ENCODE measurements at regions not wholly inside any gene's neighbourhood (a gene's known extent, or its start where the extent isn't known, plus 50 kb on each side); places are given as distances from the start of the nearest gene placed in this dataset.

DNA sequence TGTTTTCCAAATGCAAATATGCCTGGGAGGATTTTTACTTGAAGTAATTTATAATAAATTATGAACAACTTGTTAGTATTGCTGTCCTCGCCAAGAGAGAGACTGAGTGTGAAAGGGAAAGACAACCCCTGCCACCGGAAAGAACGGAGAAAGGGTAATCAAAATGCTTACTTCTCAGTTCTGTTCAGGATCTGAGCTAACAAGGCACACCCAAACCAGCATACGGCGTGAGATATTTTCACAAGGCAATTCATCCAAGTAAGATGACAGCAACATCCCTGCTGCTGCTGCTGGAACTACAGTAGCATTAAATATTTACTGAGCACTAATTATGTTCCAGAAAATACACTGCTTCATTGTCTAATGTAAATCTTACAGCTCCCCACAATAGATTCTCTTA is 96.1 kb downstream of the KBTBD8 start:
- TF ChIP-seq, protein P1, sequence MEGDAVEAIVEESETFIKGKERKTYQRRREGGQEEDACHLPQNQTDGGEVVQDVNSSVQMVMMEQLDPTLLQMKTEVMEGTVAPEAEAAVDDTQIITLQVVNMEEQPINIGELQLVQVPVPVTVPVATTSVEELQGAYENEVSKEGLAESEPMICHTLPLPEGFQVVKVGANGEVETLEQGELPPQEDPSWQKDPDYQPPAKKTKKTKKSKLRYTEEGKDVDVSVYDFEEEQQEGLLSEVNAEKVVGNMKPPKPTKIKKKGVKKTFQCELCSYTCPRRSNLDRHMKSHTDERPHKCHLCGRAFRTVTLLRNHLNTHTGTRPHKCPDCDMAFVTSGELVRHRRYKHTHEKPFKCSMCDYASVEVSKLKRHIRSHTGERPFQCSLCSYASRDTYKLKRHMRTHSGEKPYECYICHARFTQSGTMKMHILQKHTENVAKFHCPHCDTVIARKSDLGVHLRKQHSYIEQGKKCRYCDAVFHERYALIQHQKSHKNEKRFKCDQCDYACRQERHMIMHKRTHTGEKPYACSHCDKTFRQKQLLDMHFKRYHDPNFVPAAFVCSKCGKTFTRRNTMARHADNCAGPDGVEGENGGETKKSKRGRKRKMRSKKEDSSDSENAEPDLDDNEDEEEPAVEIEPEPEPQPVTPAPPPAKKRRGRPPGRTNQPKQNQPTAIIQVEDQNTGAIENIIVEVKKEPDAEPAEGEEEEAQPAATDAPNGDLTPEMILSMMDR (IDR thresholded peaks at IDR 0.05; ENCODE audit: low read length): no peak
- no peak for TF ChIP-seq EZH2 (optimal IDR thresholded peaks at IDR 0.05; ENCODE audit: low read depth, low read length)
- no peak for TF ChIP-seq EZH2phosphoT487 (IDR thresholded peaks at IDR 0.05; ENCODE audit: low read length)

Data from MM.1S (cell line).